ENCODE measurements at regions not wholly inside any gene's neighbourhood (a gene's known extent, or its start where the extent isn't known, plus 50 kb on each side); places are given as distances from the start of the nearest gene placed in this dataset.

DNA sequence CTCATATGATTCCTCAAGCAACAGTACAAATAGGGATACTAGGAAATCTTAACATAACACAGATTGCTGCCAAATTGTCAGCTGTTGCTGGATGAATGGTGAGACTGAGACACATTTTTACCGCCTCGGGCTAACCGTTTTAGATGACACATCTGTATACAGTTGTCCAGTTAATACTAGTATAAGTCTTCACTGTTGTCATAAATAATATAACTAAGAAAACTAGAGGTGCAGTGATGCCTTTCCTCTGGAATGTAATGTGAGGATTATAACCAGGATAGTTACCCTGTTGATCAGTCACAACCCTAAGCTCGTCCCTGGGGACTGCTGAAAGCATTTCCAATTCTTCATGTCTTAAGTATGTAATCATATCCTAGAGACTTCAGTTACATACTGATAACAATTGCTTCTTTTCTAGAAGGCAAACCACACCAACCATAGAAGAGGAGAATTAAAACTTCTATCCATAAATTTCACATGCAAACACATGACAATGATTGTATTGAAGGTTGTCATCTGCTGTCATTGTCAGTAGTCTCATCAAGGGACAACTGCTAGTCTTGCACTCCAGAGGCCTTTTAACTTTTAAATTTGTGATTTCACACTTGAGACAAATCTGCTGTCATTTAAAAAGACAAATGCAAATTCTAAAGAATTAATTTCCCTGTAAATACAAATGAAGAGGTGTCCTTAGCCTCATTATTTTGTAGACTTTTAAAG, 100.4 kb upstream of the SEMA3D start:
- no peak for TF ChIP-seq POLR2A (IDR thresholded peaks at IDR 0.05; ENCODE audit: extremely low read depth, insufficient read length)
- TF ChIP-seq, protein P1, sequence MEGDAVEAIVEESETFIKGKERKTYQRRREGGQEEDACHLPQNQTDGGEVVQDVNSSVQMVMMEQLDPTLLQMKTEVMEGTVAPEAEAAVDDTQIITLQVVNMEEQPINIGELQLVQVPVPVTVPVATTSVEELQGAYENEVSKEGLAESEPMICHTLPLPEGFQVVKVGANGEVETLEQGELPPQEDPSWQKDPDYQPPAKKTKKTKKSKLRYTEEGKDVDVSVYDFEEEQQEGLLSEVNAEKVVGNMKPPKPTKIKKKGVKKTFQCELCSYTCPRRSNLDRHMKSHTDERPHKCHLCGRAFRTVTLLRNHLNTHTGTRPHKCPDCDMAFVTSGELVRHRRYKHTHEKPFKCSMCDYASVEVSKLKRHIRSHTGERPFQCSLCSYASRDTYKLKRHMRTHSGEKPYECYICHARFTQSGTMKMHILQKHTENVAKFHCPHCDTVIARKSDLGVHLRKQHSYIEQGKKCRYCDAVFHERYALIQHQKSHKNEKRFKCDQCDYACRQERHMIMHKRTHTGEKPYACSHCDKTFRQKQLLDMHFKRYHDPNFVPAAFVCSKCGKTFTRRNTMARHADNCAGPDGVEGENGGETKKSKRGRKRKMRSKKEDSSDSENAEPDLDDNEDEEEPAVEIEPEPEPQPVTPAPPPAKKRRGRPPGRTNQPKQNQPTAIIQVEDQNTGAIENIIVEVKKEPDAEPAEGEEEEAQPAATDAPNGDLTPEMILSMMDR (IDR thresholded peaks at IDR 0.05; ENCODE audit: low read depth, low read length): no peak
- TF ChIP-seq, protein P2, sequence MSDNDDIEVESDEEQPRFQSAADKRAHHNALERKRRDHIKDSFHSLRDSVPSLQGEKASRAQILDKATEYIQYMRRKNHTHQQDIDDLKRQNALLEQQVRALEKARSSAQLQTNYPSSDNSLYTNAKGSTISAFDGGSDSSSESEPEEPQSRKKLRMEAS (IDR thresholded peaks at IDR 0.05; ENCODE audit: low read depth, low read length): no peak

Data from NB4 (cell line).